ENCODE measurements at regions not wholly inside any gene's neighbourhood (a gene's known extent, or its start where the extent isn't known, plus 50 kb on each side); places are given as distances from the start of the nearest gene placed in this dataset.

DNA sequence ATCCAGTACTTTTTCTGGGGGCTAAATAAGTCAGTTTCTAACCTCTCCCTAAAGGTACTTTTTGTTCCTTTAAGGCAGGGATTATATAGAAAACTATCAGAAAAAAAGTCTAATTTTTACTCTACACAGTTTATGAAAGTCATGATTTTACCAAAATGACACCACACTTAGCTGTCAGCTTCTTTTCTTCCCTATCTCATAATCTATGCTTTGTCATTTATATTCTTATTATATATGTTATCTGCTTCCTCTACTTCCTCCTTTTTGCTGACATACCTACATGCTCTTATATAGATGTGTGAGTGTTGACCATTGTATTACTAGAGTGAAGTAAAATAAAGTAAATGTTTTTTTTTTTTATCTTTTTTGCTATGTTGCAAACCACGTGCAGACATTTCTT is 203.9 kb upstream of the CHRM2 start:
- no peak for DNase-seq

DNA sequence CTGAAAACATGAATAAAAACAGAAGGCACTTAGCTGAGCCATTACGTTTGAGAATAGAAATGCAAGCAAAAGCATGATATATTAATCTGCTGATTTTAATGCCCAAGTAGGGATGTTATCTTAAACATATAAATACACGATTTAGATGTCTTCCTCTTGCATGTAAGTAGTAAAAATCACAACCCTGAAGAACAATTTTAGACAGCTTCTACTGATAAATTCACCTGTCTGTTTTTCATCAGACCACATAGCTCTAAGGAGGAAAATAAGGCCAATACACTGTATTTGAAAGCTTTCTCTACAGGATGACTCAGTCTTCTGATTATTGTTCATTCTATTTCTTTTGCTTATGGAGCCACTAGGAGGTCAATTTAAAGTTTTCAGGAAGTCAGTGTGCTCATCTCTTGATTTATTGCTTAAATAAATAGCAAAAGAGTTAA is 210.9 kb upstream of the CHRM2 start:
- DNase-seq = no peak

DNA sequence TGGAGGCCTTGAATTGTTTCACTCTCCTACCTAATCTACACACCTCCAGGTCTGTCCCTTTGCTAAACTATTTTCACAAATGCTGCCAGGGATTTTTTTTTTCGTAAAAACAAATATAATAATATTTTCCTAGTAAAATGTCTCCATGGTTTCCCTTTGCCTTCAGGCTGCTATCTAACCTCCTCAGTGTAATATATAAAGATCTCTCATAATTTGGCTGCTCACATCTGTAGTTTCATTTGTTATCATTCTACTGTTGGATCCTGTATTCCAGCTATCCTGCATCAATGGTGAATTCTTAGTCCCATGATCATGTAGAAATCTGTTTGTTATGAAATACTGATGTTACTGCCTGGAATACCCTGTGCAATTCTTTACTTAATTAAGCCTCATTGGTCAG is 211.9 kb upstream of the CHRM2 start:
- DNase-seq = no peak

DNA sequence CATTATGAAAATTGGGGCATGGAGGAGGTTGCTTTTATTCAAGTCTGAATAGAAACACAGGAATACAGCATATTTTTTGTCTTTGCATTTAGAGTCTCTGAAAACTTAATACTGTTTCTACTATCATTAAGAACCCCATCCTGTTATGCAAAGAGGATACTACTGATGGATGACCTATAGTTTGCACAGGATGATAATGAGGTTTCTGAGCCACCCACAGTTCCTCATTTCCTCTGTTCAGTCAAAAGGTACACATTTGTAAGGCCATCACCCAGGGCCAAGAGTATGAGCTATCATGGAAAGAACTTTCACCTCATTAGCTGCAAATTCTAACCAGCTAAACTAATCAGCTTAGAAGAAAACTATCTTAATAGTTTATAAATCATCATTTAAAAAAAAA is 213.0 kb upstream of the CHRM2 start:
- DNase-seq = no peak

DNA sequence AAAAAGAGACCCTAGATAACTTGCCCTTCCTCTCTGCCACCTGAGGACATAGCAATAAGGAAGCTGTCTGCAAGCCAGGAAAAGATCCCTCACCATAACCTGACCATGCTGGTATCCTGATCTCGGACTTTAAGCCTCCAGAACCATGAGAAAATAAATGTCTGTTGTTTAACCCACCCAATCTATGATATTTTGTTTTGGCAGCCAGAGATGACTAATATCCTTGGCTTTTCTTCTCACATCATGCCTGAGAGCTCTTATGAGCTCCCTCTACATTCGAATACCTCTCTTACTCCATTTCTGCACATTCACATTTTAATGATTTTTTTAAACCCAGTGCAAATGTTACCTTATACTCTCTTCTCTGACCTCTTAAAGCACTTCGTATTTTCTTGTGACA is 214.0 kb upstream of the CHRM2 start:
- no peak for DNase-seq

DNA sequence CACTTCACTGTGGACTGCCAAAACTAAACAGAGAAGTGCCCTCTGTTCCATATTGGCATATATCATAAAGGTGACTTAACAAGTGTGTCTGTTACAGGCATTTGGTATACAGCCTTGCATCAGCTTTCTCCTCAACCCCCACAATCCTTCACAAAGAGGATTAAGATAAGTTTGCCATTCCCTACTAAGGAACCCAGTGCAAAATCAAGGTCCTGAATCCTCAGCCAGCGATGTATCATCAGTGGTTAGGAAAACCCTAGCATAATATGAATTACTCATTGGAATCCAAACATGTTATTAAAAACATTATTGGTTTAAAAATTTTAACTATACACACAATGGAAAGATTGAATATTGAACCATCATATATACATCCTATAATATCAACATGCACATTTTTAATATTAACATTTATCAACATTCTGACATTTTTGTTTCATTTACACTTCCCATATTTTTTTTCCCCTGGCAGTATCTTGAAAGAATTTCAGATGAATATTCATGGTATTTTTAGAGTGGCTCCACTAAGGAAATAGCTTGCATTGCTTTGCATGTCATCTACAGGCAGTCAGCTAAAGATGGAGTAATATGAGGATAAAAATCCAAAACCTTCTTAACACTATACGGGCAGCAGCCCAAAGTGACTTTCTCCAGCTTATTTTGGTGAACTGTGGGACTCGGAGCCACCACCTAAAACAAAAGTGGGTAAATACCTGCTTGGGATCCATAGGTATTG is 215.6 kb upstream of the CHRM2 start:
- no peak for DNase-seq

DNA sequence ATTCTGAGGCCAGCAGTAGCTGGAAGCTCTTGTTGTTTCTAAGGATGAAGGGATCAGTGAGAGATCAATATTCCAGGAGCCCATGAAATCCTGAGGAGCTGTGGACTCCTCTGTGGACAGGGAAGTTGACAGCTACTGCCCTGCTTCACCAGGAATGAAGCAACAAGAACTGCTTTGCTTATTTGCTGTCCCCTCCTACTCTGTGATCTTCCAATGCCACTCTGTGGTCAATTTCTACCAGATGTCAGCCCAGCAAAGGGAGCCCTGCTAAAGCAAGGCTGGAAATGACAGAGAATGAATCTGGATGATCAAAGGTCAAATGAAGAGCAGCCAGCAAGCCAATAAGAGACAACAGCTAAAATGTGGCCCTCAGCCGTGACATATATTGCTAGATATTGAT is 227.5 kb upstream of the CHRM2 start:
- DNase-seq = no peak

DNA sequence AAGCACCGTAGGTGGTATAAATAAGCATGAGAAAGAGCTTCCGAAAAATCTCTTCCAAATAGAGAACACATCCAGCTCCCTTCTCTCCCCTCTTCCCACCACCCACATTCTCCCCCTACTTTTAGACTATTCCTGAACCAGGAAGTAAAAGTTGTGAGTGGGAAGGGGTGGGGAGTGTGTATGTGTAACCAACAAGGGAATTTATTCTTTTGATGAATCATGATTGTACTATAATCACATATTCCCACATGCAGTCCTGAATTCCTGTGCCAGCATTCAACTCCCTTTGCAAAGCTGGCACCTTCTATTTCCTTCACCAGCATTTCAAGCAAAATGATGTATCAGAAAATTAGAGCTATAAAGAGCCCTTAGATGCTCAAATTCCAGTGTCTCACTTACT is 230.6 kb upstream of the CHRM2 start:
- no peak for DNase-seq

DNA sequence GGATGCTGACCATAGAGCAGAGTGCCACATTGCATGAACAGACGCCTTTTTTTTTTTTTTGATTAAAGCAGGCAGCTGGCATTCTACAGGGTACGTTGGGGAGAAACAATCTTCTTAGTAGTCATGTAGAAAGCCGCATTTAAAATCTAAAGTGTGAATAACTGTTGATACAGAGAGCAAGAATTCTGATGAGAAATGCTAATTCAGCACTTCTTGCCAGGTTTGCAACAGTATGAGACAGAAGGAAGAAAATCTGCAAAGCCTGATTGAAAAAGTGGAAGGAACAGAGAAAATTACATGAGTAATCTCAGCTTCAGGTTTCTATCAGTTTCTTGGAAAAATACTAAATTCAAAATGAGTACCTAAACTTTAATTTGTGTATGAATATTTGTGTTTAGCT is 232.7 kb upstream of the CHRM2 start:
- DNase-seq = no peak

DNA sequence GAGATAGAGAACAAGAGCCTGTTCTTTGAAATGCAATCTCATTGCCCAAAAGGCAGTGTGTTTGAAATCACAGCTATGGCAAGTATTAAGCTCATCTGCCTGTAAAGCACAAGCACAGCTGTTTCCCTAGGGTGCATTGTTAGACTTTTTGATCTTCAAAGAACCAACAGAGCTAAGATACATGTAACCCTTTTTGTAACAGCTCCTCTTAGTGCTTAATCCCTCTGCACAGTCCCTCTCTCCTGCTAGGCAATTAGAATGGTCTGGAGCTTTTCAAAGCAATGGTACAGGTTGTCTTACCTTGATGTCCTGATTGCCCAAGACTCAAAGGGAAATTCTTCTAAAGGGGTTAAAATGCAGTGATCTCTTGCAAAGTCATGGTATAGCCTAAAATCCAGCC is 249.6 kb upstream of the CHRM2 start:
- no peak for DNase-seq

DNA sequence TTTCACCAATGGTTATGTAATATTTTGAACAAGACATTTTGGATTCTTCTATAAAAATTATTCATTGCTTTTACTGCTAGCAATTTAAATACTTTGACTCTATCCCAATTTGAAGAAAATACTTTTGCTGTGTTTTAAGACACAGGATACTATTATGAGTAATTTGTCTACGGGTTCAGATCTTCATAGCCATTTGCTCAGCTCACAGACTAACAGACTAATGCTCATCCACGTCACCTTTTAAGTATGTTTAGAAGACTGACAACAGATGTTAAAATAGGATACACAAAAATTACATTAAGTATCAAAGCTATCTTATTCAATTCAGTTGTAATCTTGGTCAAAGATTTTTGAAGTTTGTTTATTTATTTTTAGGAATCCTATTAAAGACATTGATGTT is 251.3 kb upstream of the CHRM2 start:
- no peak for DNase-seq

DNA sequence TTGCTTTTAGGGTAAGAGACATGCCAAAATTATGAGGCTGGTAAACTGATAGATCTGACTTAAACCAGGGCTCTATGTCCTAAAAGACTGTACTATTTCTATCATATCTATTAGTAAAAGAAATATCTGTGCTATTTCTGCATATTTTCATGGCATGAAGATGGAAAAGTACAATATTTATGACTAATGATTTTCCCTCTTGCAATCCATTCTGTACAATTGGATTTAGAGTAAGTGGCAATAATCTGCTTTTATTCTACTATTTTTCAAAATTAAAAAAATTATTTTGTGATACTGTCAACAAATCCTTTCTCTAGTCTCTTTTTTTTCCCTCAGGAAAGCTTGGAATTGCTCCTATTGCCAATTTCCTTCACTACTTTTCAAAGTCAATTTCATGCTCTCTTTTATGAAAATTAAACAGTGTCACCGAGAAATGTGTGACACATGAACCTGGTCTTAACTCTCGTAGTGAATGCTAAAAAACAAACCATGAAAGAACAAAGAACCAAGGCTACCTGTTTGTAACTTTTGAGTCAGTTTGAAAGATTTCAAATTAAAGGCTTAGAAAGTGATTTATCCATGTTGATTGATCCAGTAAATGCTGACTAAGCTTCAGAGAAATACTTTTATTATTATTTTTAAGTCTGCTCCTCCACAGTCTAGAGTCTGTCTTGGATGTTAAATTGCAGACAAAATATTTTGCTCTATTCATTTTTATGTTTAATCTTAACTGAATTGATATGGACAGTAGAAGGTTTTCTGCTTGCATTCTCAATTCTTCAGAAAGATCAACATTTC is 262.7 kb upstream of the CHRM2 start:
- DNase-seq = no peak

DNA sequence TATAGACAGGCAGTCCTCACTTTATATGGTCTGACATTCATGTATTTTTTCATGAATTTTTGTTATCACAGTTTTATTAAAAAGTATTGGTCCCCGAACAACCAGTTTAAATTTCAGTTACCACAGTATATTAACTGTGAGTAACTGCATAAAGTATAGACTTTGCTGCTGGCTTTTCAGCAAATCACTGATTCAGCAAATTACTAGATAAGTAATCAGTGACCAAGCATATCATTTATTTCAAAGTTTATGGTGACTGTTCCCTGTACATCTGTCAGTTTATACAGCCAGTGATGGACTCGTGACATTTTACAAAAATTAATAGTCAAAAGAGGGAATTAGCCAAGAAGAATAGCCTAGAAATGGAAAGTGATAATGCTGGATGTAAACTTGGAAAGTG is 266.7 kb upstream of the CHRM2 start:
- DNase-seq = no peak

DNA sequence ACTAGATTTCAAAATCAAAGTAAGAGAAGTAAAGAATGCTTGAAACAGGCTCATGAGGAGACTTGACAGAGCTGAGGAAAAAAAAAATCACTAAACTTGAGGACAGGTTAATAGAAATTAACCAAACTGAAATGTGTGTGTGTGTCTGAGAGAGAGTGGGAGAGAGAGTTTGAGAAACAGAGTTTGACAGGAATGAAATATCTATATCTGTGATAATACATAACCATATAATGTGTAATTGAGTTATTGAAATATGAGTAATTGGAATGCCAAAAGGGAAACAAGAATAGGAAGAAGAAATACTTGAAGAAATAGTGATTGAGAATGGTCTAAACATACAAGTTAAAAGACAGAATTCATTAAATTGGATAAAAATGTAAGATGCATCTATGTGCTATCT is 268.0 kb upstream of the CHRM2 start:
- DNase-seq = no peak

DNA sequence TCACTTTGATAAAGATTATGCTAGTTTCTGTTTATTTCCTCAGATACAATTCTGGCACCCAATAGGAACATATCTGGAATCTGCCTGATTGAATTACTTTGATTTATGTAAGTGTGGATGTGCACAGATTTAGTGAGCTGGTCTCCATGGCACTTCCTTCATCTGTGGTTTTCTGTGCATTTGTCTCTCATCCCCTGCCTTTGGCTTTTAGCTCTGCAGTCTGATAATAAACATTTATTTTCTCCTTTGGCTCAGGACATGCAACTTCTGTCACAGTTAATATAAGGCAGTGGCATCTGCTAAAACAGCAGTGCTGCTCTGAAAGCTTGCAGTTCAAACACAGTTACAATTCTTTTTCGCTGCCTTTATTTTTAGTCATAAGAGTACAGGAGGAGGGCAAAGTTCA is 273.7 kb upstream of the CHRM2 start:
- no peak for DNase-seq

DNA sequence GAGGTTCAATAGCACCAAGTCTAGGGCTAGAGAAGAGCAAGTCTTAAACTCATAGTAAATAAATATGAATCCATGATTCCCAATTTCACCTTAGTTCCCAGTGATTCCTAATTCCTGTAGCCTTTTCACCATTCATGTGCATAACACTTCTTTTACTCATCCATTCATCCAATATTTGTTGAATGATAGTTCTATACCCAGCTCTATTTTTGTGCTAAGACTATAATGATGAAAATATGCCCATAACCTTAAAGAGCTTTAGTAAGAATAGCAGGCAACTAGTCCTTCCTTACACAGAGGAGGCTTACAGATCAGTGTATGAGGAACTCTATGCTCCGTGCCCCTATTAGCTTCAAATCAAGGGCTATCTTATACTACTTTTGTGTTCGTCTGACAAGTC is 280.2 kb upstream of the CHRM2 start:
- DNase-seq = no peak

DNA sequence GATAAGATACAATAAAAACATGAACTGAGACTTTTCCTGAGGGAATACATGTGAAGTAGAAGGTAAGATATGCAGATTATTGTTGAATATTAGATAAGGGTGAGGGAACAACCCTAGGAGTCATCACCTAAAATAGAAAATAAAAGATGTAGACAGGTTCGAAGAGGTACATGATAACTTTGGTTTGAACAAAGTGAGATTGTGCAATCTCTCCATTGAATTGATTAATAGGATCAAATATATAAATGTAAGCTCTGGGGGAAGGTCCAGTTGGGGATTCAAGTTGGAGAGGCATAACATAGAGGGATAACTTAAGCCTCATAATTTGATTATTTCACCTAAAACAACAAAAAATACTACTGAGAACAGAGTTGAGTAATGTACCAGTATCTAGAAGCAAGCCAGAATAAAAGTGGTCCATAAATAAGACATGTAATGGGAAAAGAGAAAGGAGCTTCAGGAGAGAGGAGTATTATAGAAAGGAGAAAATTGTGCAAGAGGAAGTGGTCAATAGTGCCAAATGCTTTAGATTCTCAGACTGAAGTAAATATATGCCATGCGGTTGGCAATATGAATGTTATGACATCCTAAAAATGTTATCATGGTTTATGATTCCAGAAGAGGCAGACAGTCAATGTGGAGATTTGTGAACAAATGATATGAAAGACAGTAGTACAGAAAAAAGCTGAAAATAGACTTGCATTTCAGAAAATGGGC is 282.3 kb upstream of the CHRM2 start:
- no peak for DNase-seq

DNA sequence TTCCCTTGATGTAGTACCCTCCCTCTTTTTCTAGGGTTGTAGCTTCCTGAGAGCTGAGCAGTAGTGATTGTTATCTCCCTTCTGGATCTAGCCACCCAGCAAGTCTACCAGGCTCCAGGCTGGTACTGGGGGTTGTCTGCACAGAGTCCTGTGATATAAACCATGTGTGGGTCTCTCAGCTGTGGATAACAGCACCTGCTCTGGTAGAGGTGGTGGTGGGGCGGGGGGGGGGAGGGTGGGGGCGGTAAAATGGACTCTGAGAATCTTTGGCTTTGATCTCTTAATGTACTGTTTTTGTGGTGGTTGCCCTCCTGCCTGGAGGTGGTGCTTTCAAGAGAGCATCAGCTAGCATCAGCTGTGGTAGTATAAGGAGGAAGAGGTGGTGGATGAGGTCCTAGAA is 302.0 kb upstream of the CHRM2 start:
- DNase-seq = no peak

DNA sequence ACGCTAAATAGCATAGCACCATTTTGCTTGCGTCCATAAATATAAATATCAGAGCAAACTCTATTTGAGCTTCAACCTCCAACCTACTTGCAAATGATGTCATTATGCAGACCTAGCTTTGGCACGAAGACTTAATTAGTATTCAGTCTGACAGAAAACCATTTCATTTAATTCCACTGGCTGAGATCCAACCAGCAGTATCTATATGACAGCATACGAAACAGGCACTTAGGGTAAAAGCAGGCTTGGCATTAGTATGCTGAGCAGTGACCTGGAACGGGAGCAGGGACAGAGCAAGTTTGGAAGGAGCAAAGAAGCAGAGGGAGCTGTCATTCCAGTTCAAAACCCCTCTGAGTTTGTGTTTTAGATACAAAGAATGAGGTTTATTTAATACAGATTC is 312.5 kb upstream of the CHRM2 start:
- DNase-seq = no peak

DNA sequence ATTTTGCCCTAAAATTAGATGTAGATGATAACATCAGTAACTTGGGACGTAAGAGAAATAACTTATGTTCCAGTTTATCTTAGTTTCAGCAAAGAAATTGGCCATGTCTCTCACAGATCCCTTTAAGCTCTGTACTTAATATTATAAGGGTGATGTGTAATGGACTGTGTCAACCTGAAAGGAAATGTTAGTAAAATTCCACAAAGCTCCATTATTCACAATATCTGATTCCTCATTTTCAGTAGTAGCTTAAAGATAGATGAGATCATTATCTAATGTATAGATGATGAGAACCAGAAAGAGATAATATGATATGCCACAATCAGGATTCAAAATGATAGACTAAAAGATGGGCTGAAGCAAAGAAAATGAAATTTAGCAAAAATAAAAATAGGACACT is 316.8 kb upstream of the CHRM2 start:
- DNase-seq = no peak

DNA sequence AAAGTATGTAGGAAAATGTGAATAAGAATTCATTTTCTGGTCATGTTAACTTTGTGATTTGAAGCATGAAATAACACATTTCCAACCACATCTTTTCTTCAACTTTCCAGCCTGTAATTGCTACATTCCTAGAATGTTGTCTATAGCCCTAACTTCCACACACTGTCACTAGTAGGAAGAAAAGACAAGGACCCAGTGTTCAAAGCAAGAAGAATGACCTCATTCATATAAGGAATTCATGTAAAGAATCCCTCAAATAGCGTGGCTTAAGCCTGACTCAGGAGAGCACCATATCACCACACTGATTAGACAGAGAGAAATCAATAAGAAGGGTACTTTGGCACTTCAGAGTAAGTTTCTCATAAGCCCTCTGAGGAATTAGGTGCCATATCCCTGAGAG is 318.7 kb upstream of the CHRM2 start:
- no peak for DNase-seq

DNA sequence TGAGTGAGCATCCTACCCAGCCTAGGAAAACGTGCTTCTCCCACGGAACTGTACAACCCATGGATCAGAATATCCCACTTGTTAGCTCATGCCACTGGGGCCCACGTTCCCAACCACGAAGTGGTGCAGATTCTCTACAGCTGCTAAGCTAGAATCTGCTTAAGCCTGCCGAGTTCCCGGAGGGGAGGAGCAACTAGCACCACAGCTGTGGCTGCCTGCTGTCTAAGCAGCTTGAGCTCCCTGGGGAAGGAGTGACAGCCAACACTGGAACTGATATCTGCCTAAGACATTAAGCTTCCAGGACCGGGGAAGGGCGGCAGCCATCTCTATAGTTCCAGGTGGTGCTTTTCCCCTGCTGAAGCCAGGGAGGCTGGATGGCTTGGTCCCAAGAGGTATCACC is 334.7 kb upstream of the CHRM2 start:
- no peak for DNase-seq

DNA sequence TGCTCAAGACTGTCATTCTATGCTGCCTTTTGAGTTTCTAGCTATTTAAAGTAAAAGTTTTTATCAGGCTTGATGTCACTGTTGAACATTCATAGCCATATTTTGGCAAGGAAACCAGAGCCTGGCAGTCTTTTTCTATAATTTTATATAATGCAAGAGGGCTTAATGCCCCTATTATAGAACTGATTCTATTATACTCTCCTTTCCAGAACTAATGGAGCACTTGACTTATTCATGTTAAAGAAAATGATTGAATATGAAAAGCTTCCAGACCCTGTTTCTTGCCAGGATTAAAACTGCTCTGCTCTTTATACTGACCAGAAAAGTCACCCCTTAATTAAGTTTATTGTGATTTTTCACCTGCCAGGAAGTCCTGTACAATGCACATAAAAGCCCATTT is 337.6 kb upstream of the CHRM2 start:
- DNase-seq = no peak

DNA sequence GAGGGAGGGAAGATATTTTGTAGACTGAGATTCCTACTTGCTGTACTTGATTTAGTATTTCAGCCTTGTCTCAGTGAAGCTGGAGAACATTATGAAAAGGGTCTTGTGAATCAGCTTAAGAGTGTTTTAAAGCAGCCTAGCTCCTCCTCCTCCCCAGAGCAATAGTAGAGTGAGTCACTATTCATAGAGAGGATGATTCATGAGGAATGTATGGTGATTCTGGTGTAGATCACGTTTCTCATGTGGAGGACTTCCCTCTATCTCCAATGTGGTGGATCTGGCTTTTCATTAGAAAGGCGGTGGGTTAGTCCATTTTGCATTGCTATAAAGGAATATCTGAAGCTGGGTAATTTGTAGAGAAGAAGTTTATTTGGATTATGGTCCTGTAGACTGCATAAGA is 340.1 kb upstream of the CHRM2 start:
- no peak for DNase-seq
